NB4 (cell line): ENCODE measurements at regions not wholly inside any gene's neighbourhood (a gene's known extent, or its start where the extent isn't known, plus 50 kb on each side); places are given as distances from the start of the nearest gene placed in this dataset.

Experiments
- DNase-seq: peaks from one replicate; pipeline ENCODE4 v3.0.0; 2010; ENCODE audit warnings: low read depth
- H3K4me3 ChIP-seq: one replicate; pipeline ENCODE4 v1.5.1; 2011; ENCODE audit warnings: mild to moderate bottlenecking, low read depth, low read length, moderate library complexity
- CTCF ChIP-seq: IDR thresholded peaks from one replicate; pipeline ENCODE4 v1.5.1; 2012; ENCODE audit warnings: low read depth, low read length
- MAX ChIP-seq: IDR thresholded peaks from 2 replicates; pipeline ENCODE4 v1.6.1; 2011; ENCODE audit warnings: low read depth, low read length
- MYC ChIP-seq: IDR thresholded peaks from 2 replicates; pipeline ENCODE4 v1.6.1; 2011; ENCODE audit warnings: low read depth, low read length
- POLR2A ChIP-seq: IDR thresholded peaks from 2 replicates; pipeline ENCODE4 v1.6.1; 2011; ENCODE audit warnings: mild to moderate bottlenecking; ENCODE audit not compliant: insufficient read length; ENCODE audit errors: extremely low read depth

- TF ChIP-seq MYC (no peak), POLR2A (no peak), MAX (no peak), CTCF (no peak)
- DNase-seq, result no peak
- H3K4me3 ChIP-seq, result no peak overlapping the region
Observed at GRCh38 chr4:136793848-136794247, 738.4 kb downstream of the PCDH18 start.

GRCh38 chr4:136784326-136784725, 748.0 kb downstream of the PCDH18 start:
- no peak overlapping the region for H3K4me3 ChIP-seq
- TF ChIP-seq MAX (no peak), CTCF (no peak), MYC (no peak), POLR2A (no peak)
- DNase-seq, result no peak

- no peak overlapping the region for H3K4me3 ChIP-seq
- DNase-seq, result no peak
- TF ChIP-seq CTCF (no peak), MYC (no peak), POLR2A (no peak), MAX (no peak)
Observed at GRCh38 chr4:136769717-136770116, 762.6 kb downstream of the PCDH18 start.

GRCh38 chr4:136768925-136769275, 763.4 kb downstream of the PCDH18 start:
- DNase-seq, result no peak
- no peak overlapping the region for H3K4me3 ChIP-seq
- TF ChIP-seq POLR2A, result no peak
- no peak for TF ChIP-seq MAX
- no peak for TF ChIP-seq MYC

GRCh38 chr4:136768213-136768924, 763.9 kb downstream of the PCDH18 start:
- DNase-seq, result no peak
- TF ChIP-seq CTCF (no peak), MYC (no peak), POLR2A (no peak), MAX (no peak)

GRCh38 chr4:136763919-136764318, 768.4 kb downstream of the PCDH18 start:
- TF ChIP-seq POLR2A (no peak), MAX (no peak), MYC (no peak), CTCF (no peak)
- DNase-seq, result no peak
- H3K4me3 ChIP-seq, result no peak overlapping the region

More at GRCh38 chr4:136768213-136768924, 763.9 kb downstream of the PCDH18 start:
- no peak overlapping the region for H3K4me3 ChIP-seq
